ENCODE measurements at regions not wholly inside any gene's neighbourhood (a gene's known extent, or its start where the extent isn't known, plus 50 kb on each side); places are given as distances from the start of the nearest gene placed in this dataset.

GRCh38 chr10:130993612-130994011 is 317.9 kb downstream of the TCERG1L start:
- Histone ChIP-seq H3K27me3 (no peaks in the 10 kb centered on the region), H3K27ac (no peak overlapping the region), H3K4me1 (no peaks in the 10 kb centered on the region), H3K36me3 (no peaks in the 10 kb centered on the region), H3K4me3 (no peak overlapping the region), H3K9me3 (no peaks in the 10 kb centered on the region), H3K9ac (ENCODE audit: low read depth in 2 of 2, low read length in 2 of 2) (no peak overlapping the region)
- no peak for TF ChIP-seq CTCF (IDR thresholded peaks at IDR 0.05)
- no peak for DNase-seq
- intact Hi-C loops (cut with DNase I): no loop called here

GRCh38 chr10:130994191-130994590 is 317.3 kb downstream of the TCERG1L start:
- Histone ChIP-seq H3K4me3 (no peak overlapping the region), H3K36me3 (no peaks in the 10 kb centered on the region), H3K9ac (ENCODE audit: low read depth in 2 of 2, low read length in 2 of 2) (no peak overlapping the region), H3K4me1 (no peaks in the 10 kb centered on the region), H3K27ac (no peak overlapping the region), H3K27me3 (no peaks in the 10 kb centered on the region), H3K9me3 (no peaks in the 10 kb centered on the region)
- no peak for DNase-seq
- intact Hi-C loops (cut with DNase I): no loop called here
- TF ChIP-seq CTCF (IDR thresholded peaks at IDR 0.05): no peak

- Histone ChIP-seq H3K4me3 (no peak overlapping the region), H3K27me3 (no peaks in the 10 kb centered on the region), H3K9ac (ENCODE audit: low read depth in 2 of 2, low read length in 2 of 2) (no peak overlapping the region), H3K4me1 (no peaks in the 10 kb centered on the region), H3K36me3 (no peaks in the 10 kb centered on the region), H3K27ac (no peak overlapping the region), H3K9me3 (no peaks in the 10 kb centered on the region)
- intact Hi-C loops (cut with DNase I): no loop called here
- DNase-seq: no peak
- no peak for TF ChIP-seq CTCF (IDR thresholded peaks at IDR 0.05)
These were observed 316.7 kb downstream of the TCERG1L start for GRCh38 chr10:130994845-130995244.

- no peaks in the 10 kb centered on the region for H3K27me3 ChIP-seq
- no peak overlapping the region for H3K4me3 ChIP-seq
- no peaks in the 10 kb centered on the region for H3K9me3 ChIP-seq
- H3K4me1 ChIP-seq: no peaks in the 10 kb centered on the region
- intact Hi-C loops (cut with DNase I): no loop called here
- no peak for DNase-seq
- no peak overlapping the region for H3K27ac ChIP-seq
- H3K36me3 ChIP-seq: no peaks in the 10 kb centered on the region
- no peak overlapping the region for H3K9ac ChIP-seq (ENCODE audit: low read depth in 2 of 2, low read length in 2 of 2)
- no peak for TF ChIP-seq CTCF (IDR thresholded peaks at IDR 0.05)
These were observed 314.1 kb downstream of the TCERG1L start for GRCh38 chr10:130997267-130998045.

- no peak overlapping the region for H3K27ac ChIP-seq
- no peaks in the 10 kb centered on the region for H3K9me3 ChIP-seq
- no peaks in the 10 kb centered on the region for H3K27me3 ChIP-seq
- no peaks in the 10 kb centered on the region for H3K36me3 ChIP-seq
- no peaks in the 10 kb centered on the region for H3K4me1 ChIP-seq
- no peak for DNase-seq
- intact Hi-C loops (cut with DNase I): no loop called here
- H3K9ac ChIP-seq (ENCODE audit: low read depth in 2 of 2, low read length in 2 of 2): no peak overlapping the region
- no peak for TF ChIP-seq CTCF (IDR thresholded peaks at IDR 0.05)
- no peak overlapping the region for H3K4me3 ChIP-seq
These were observed 313.5 kb downstream of the TCERG1L start for GRCh38 chr10:130998046-130998435.
